Esophagus muscularis mucosa (tissue), 3 donors: ENCODE measurements at regions not wholly inside any gene's neighbourhood (a gene's known extent, or its start where the extent isn't known, plus 50 kb on each side); places are given as distances from the start of the nearest gene placed in this dataset.

Experiments used
- POLR2A ChIP-seq: fragments of 450-650 bp; IDR thresholded peaks from one replicate; pipeline ENCODE4 v1.6.1; 2017; ENCODE audit warnings: antibody characterized with exemption, moderate library complexity, mild to moderate bottlenecking, low read depth
- POLR2AphosphoS5 ChIP-seq, 2 donors: sonication (generic); formaldehyde crosslinking; IDR thresholded peaks; one replicate each; pipeline ENCODE4 v1.6.1; 2017; ENCODE audit warnings: antibody characterized with exemption in 2 of 2
- TF ChIP-seq, protein P1 (sequence below), 3 experiments: fragments of 200-600 bp in 2 of 3; fragments of 450-650 bp in 1 of 3; sonication (generic) in 2 of 3; IDR thresholded peaks; one replicate each; pipeline ENCODE4 v1.5.1; 2017 to 2019; ENCODE audit warnings: antibody characterized with exemption in 3 of 3, mild to moderate bottlenecking in 2 of 3, moderate library complexity in 1 of 3

- TF ChIP-seq, protein P1, sequence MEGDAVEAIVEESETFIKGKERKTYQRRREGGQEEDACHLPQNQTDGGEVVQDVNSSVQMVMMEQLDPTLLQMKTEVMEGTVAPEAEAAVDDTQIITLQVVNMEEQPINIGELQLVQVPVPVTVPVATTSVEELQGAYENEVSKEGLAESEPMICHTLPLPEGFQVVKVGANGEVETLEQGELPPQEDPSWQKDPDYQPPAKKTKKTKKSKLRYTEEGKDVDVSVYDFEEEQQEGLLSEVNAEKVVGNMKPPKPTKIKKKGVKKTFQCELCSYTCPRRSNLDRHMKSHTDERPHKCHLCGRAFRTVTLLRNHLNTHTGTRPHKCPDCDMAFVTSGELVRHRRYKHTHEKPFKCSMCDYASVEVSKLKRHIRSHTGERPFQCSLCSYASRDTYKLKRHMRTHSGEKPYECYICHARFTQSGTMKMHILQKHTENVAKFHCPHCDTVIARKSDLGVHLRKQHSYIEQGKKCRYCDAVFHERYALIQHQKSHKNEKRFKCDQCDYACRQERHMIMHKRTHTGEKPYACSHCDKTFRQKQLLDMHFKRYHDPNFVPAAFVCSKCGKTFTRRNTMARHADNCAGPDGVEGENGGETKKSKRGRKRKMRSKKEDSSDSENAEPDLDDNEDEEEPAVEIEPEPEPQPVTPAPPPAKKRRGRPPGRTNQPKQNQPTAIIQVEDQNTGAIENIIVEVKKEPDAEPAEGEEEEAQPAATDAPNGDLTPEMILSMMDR (IDR thresholded peaks at IDR 0.05) = no peak
- TF ChIP-seq POLR2A (no peak), POLR2AphosphoS5 (IDR thresholded peaks at IDR 0.05) (no peak)
Observed at GRCh38 chrX:20455001-20455400, 188.3 kb upstream of the RPS6KA3 start.
